ENCODE measurements at regions not wholly inside any gene's neighbourhood (a gene's known extent, or its start where the extent isn't known, plus 50 kb on each side); places are given as distances from the start of the nearest gene placed in this dataset.

- H3K36me3 Mint-ChIP-seq, result no peaks in the 10 kb centered on the region
- ATAC-seq (no peak), DNase-seq (no peak)
- no peaks in the 10 kb centered on the region for H3K9me3 ChIP-seq (ENCODE audit: control insufficient read depth, insufficient read depth, low read length)
- no peaks in the 10 kb centered on the region for H3K4me1 Mint-ChIP-seq
- no peaks in the 10 kb centered on the region for H3K27me3 ChIP-seq (ENCODE audit: control insufficient read depth, insufficient read depth, low read length)
- intact Hi-C loops (cut with micrococcal nuclease), result no loop called here
- WGBS (ENCODE audit: insufficient coverage), result 77% methylated on average over 6 of the region's 7 CpGs
- no peak overlapping the region for H3K27ac ChIP-seq (ENCODE audit: low read length)
- no peaks in the 10 kb centered on the region for H3K27me3 Mint-ChIP-seq (ENCODE audit: low read depth in 2 of 2)
- H3K36me3 ChIP-seq (ENCODE audit: control insufficient read depth, insufficient read depth, low read length), result no peaks in the 10 kb centered on the region
- H3K27ac Mint-ChIP-seq, result no peak overlapping the region
- H3K4me1 ChIP-seq (ENCODE audit: control insufficient read depth, insufficient read depth, low read length), result no peaks in the 10 kb centered on the region
- H3K4me3 Mint-ChIP-seq, result no peak overlapping the region
- peaks cover 12 to 15% of the 10 kb centered on the region in 2 donors for H3K9me3 Mint-ChIP-seq
- H3K4me3 ChIP-seq (ENCODE audit: low read length), result no peak overlapping the region
- no peak for TF ChIP-seq CTCF (IDR thresholded peaks at IDR 0.05)
These were observed 843.4 kb downstream of the TMEM182 start for GRCh38 chr2:103605071-103605780.

GRCh38 chr2:103615611-103616105 lies 853.8 kb downstream of the TMEM182 start:
- Mint-ChIP-seq H3K9me3 (peaks cover 16% of the 10 kb centered on the region in 2 donors), H3K27me3 (ENCODE audit: low read depth in 2 of 2) (no peaks in the 10 kb centered on the region), H3K36me3 (no peaks in the 10 kb centered on the region), H3K4me3 (no peak overlapping the region), H3K27ac (no peak overlapping the region), H3K4me1 (no peaks in the 10 kb centered on the region)
- Histone ChIP-seq H3K4me3 (ENCODE audit: low read length) (no peak overlapping the region), H3K9me3 (ENCODE audit: control insufficient read depth, insufficient read depth, low read length) (peaks cover 3% of the 10 kb centered on the region), H3K27me3 (ENCODE audit: control insufficient read depth, insufficient read depth, low read length) (no peaks in the 10 kb centered on the region), H3K4me1 (ENCODE audit: control insufficient read depth, insufficient read depth, low read length) (no peaks in the 10 kb centered on the region), H3K27ac (ENCODE audit: low read length) (no peak overlapping the region), H3K36me3 (ENCODE audit: control insufficient read depth, insufficient read depth, low read length) (no peaks in the 10 kb centered on the region)
- ATAC-seq (no peak), DNase-seq (no peak)
- intact Hi-C loops (cut with micrococcal nuclease), result no loop called here
- WGBS (ENCODE audit: insufficient coverage), result 92% methylated on average over 5 of the region's 5 CpGs
- no peak for TF ChIP-seq CTCF (IDR thresholded peaks at IDR 0.05)

GRCh38 chr2:103616891-103617290 lies 855.1 kb downstream of the TMEM182 start:
- H3K27me3 Mint-ChIP-seq (ENCODE audit: low read depth in 2 of 2), result no peaks in the 10 kb centered on the region
- intact Hi-C loops (cut with micrococcal nuclease), result no loop called here
- H3K27me3 ChIP-seq (ENCODE audit: control insufficient read depth, insufficient read depth, low read length), result no peaks in the 10 kb centered on the region
- H3K4me3 ChIP-seq (ENCODE audit: low read length), result no peak overlapping the region
- TF ChIP-seq CTCF (IDR thresholded peaks at IDR 0.05), result no peak
- no peaks in the 10 kb centered on the region for H3K36me3 ChIP-seq (ENCODE audit: control insufficient read depth, insufficient read depth, low read length)
- no peaks in the 10 kb centered on the region for H3K4me1 Mint-ChIP-seq
- no peak for ATAC-seq
- peaks cover 14 to 18% of the 10 kb centered on the region in 2 donors for H3K9me3 Mint-ChIP-seq
- no peak for DNase-seq
- WGBS (ENCODE audit: insufficient coverage), result 93% methylated on average over 4 of the region's 4 CpGs
- H3K9me3 ChIP-seq (ENCODE audit: control insufficient read depth, insufficient read depth, low read length), result peaks cover 6% of the 10 kb centered on the region
- H3K4me3 Mint-ChIP-seq, result no peak overlapping the region
- no peaks in the 10 kb centered on the region for H3K4me1 ChIP-seq (ENCODE audit: control insufficient read depth, insufficient read depth, low read length)
- H3K27ac Mint-ChIP-seq, result no peak overlapping the region
- no peak overlapping the region for H3K27ac ChIP-seq (ENCODE audit: low read length)
- H3K36me3 Mint-ChIP-seq, result peaks cover 8% of the 10 kb centered on the region

- no peak overlapping the region for H3K27ac Mint-ChIP-seq
- no peaks in the 10 kb centered on the region for H3K27me3 Mint-ChIP-seq (ENCODE audit: low read depth in 2 of 2)
- Histone ChIP-seq H3K27ac (ENCODE audit: low read length) (no peak overlapping the region), H3K4me1 (ENCODE audit: control insufficient read depth, insufficient read depth, low read length) (no peaks in the 10 kb centered on the region), H3K9me3 (ENCODE audit: control insufficient read depth, insufficient read depth, low read length) (peaks cover 6% of the 10 kb centered on the region), H3K4me3 (ENCODE audit: low read length) (no peak overlapping the region), H3K36me3 (ENCODE audit: control insufficient read depth, insufficient read depth, low read length) (no peaks in the 10 kb centered on the region), H3K27me3 (ENCODE audit: control insufficient read depth, insufficient read depth, low read length) (no peaks in the 10 kb centered on the region)
- peaks cover 17 to 27% of the 10 kb centered on the region in 2 donors for H3K9me3 Mint-ChIP-seq
- no peak for TF ChIP-seq CTCF (IDR thresholded peaks at IDR 0.05)
- WGBS (ENCODE audit: insufficient coverage), result 89% methylated on average over 2 of the region's 2 CpGs
- DNase-seq, result no peak
- H3K36me3 Mint-ChIP-seq, result peaks cover 12% of the 10 kb centered on the region
- intact Hi-C loops (cut with micrococcal nuclease), result no loop called here
- H3K4me1 Mint-ChIP-seq, result no peaks in the 10 kb centered on the region
- ATAC-seq, result no peak
- no peak overlapping the region for H3K4me3 Mint-ChIP-seq
These were observed 856.3 kb downstream of the TMEM182 start for GRCh38 chr2:103618112-103618511.

Measured in natural killer cell (primary cell).